Activated naive CD8-positive, alpha-beta T cell treated with anti-CD3 and anti-CD28 coated beads, Interleukin-2, amount 10 ng/mL, durations not matched to agents 7 days and 5 days (primary cell): ENCODE measurements at regions not wholly inside any gene's neighbourhood (a gene's known extent, or its start where the extent isn't known, plus 50 kb on each side); places are given as distances from the start of the nearest gene placed in this dataset.
"Not testable (repeated sequence)": the region's sequence is repeated elsewhere in the genome, so short reads cannot be mapped to it uniquely, and the experiment has no call there.

ENCODE experiments used
- ATAC-seq: fragments of 150-1000 bp; cut with Tn5 transposase; one replicate; pipeline ENCODE4 v1.10.0; 2021; ENCODE audit warnings: low read depth, moderate library complexity
- POLR2A ChIA-PET: fragments of 350-600 bp; sonication (Branson Sonifier 250); formaldehyde crosslinking; loops from one replicate; lab custom pipeline; 2021; ENCODE audit warnings: antibody characterized with exemption; lab: Charles Lee
- DNase-seq: peaks from one replicate; pipeline ENCODE4 v3.0.0; 2021
- H3K27ac Mint-ChIP-seq: one replicate; pipeline ENCODE4 v1.8.0; 2022; ENCODE audit warnings: mild to moderate bottlenecking, mixed read lengths
- H3K27me3 Mint-ChIP-seq: one replicate; pipeline ENCODE4 v1.8.0; 2022; ENCODE audit warnings: mild to moderate bottlenecking, moderate library complexity, mixed read lengths
- H3K36me3 Mint-ChIP-seq: one replicate; pipeline ENCODE4 v1.8.0; 2021; ENCODE audit warnings: mild to moderate bottlenecking, mixed read lengths
- H3K4me1 Mint-ChIP-seq: one replicate; pipeline ENCODE4 v1.8.0; 2021; ENCODE audit warnings: mixed read lengths
- H3K4me3 Mint-ChIP-seq: one replicate; pipeline ENCODE4 v1.8.0; 2022; ENCODE audit warnings: mild to moderate bottlenecking, moderate library complexity, mixed read lengths
- H3K9me3 Mint-ChIP-seq: one replicate; pipeline ENCODE4 v1.8.0; 2021; ENCODE audit warnings: mixed read lengths

DNA sequence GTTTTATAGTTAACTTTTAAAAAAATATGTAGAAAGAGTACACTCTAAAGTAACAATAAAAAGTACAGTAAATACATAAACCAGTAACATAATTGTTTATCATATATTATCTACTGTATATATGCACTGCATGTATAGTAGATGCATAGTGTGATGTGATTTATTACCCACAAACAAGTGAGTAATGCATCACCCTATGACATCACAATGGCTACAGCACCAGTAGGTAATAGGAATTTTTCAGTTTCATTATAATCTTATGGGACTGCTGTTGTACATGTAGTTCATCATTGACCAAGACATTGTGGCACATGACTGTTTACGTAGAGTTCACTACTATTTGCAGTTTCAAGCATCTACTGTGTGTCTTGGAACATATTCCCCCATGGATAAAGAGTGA is 1047.2 kb downstream of the ROBO2 start:
- no peak for ATAC-seq
- H3K4me3 Mint-ChIP-seq = no peak overlapping the region

DNA sequence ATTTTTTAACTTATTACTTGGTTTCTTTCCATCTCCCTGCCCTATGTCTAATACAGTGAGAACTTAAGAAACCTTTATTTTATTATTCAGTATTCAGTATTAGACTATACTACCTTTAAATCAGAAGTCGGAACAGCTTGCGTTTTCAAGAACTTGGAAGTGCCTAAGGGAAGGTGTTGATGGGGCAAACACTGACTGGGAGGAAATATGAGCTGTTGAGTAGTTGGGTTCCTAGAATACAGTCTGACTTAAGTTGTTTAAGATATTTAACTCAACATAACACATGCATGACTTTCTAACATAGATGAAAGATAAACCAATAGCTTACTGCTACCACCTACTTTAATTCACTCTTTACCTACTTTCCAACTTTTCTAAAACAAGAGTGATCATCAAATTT is 1048.1 kb downstream of the ROBO2 start:
- Mint-ChIP-seq H3K27me3 (no peaks in the 10 kb centered on the region), H3K36me3 (no peaks in the 10 kb centered on the region), H3K27ac (no peak overlapping the region), H3K4me3 (no peak overlapping the region), H3K9me3 (peaks cover 2% of the 10 kb centered on the region), H3K4me1 (no peaks in the 10 kb centered on the region)
- POLR2A ChIA-PET = no interaction called here
- ATAC-seq = no peak
- no peak for DNase-seq

More for the DNA sequence above, 1047.2 kb downstream of the ROBO2 start:
- Mint-ChIP-seq H3K36me3 (no peaks in the 10 kb centered on the region), H3K27ac (no peak overlapping the region), H3K27me3 (no peaks in the 10 kb centered on the region), H3K9me3 (peaks cover 2% of the 10 kb centered on the region), H3K4me1 (no peaks in the 10 kb centered on the region)
- no peak for DNase-seq
- POLR2A ChIA-PET = no interaction called here

DNA sequence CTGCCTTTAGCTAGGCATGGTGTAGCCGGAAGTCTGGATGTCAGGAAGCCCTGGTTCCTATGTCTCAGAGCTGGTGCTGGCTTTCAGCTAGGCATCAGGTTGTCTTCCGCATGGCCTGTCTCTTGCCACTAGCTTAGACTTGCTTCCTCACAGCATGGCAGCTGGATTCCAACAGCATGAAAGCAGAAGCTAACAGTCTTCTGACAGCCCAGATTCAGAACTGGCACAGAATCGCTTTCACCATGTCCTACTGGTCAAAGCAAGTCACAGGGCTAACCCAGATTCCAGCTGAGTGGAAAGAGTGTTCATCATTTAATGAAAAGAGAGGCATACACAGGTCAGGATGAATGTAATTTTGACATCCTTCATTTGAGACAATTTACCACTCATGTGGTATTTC is 1050.5 kb downstream of the ROBO2 start:
- POLR2A ChIA-PET = no interaction called here
- Mint-ChIP-seq H3K9me3 (peaks cover 4% of the 10 kb centered on the region), H3K36me3 (no peaks in the 10 kb centered on the region), H3K4me3 (no peak overlapping the region), H3K27ac (no peak overlapping the region), H3K27me3 (no peaks in the 10 kb centered on the region), H3K4me1 (no peaks in the 10 kb centered on the region)
- DNase-seq = no peak
- ATAC-seq = no peak

DNA sequence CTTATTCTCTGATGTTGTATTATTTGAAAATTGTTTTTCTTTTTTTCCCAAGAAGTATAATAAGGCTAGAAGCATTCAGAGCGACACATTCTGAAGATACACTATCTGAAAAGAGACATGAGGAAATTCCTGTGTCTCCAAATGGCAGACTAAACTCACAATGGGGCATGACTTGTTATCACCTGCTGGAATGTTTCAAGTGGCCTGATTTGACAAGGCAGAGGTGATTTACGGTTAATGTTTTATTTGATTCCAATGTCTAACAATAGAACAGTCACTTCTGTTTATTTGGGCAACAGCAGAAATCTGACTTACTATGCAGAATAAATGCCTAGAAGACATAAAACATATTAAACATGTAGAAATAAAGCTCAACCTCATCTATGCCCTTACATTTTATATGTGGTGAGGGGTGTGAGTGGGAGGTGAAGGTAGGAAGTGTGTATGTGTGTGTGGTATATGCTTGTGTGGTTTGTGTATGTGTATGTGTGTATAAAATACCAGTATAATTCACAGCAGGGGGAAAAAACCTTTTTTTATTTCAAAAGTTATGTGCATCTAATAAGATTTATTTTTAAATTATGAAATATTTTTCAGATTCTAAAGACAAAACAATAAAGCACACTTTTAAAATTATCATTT is 1051.7 kb downstream of the ROBO2 start:
- Mint-ChIP-seq H3K4me1 (no peaks in the 10 kb centered on the region), H3K36me3 (no peaks in the 10 kb centered on the region), H3K27ac (no peak overlapping the region), H3K27me3 (no peaks in the 10 kb centered on the region), H3K9me3 (peaks cover 4% of the 10 kb centered on the region), H3K4me3 (no peak overlapping the region)
- POLR2A ChIA-PET = no interaction called here
- ATAC-seq (no peak), DNase-seq (no peak)

DNA sequence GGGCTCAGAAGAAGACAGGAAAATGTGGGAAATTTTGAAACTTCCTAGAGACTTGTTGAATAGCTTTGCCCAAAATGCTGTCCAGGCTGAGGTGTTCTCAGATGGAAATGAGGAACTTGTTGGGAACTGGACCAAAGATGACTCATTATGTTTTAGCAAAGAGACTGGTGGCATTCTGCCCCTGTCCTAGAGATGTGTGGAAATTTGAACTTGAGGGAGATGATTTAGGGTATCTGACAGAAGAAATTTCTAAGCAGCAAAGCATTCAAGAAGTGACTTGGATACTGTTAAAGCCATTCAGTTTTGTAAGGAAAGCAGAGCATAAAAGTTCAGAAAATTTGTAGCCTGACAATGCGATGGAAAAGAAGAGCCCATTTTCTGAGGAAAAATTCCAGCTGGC is 1052.7 kb downstream of the ROBO2 start:
- H3K27ac Mint-ChIP-seq = not testable (repeated sequence)

DNA sequence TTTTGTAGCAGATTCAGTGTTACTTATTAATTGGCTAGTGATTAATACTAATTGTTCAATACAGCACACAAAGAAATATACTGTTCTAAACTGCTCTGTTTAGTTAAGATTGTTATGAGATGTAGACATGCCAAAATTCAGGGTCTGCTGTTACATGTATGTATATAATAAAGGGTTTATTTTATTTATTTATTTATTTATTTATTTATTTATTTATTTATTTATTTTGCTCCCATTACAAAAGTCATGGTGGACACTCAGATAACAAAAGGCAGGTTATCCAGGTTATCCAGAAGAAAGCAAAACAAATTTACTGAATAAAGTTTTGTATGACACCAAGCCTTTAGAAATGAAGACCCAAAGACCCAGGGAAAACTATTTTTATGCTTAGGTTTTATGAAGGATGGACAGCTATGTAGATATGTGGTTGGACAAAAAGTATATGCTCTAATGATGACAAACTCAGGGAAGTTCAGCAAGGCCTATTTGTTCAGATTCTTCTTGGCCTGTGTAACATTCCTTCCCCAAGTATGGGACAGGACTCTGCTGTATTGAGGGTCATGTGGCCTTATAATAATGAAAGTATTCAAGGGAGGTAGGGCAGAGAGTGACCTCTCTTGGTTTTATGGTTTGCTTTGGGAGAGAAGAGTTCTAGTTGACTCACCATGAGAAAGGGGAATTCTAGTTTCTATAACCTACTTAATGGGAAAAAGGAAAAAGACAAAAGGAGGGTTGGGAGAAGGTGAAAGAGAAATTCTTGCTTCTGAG is 1056.8 kb downstream of the ROBO2 start:
- DNase-seq (no peak), ATAC-seq (no peak)
- Mint-ChIP-seq H3K4me3 (no peak overlapping the region), H3K27me3 (no peaks in the 10 kb centered on the region), H3K27ac (no peak overlapping the region), H3K4me1 (no peaks in the 10 kb centered on the region), H3K9me3 (peaks cover 3% of the 10 kb centered on the region), H3K36me3 (no peaks in the 10 kb centered on the region)
- POLR2A ChIA-PET = no interaction called here

More for the DNA sequence above, 1052.7 kb downstream of the ROBO2 start:
- H3K4me3 Mint-ChIP-seq, POLR2A ChIA-PET, H3K9me3 Mint-ChIP-seq, H3K36me3 Mint-ChIP-seq, H3K27me3 Mint-ChIP-seq, DNase-seq, ATAC-seq, H3K4me1 Mint-ChIP-seq: not testable (repeated sequence)

DNA sequence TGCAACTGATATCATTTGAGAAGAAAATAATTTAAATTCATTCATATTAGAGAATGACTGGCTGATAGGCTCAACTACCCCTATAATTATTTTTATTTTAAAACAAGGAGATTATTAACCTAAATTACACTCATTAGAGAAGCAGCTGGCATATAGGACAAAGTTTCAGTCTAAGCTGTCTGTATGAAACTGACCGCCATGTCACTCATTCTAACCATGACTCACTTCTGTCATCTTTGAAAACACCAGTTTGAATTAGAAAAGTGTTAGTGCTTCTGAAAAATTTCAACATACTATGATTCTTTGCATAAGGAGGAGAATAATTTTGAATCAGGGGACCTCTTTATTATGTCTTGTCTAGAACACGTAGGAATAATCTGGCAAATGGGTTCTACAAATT is 1058.5 kb downstream of the ROBO2 start:
- ATAC-seq = no peak
- H3K4me3 Mint-ChIP-seq = no peak overlapping the region
- H3K9me3 Mint-ChIP-seq = peaks cover 2% of the 10 kb centered on the region
- POLR2A ChIA-PET = no interaction called here
- H3K27ac Mint-ChIP-seq = no peak overlapping the region
- no peaks in the 10 kb centered on the region for H3K36me3 Mint-ChIP-seq
- DNase-seq = no peak
- no peaks in the 10 kb centered on the region for H3K27me3 Mint-ChIP-seq
- H3K4me1 Mint-ChIP-seq = no peaks in the 10 kb centered on the region

DNA sequence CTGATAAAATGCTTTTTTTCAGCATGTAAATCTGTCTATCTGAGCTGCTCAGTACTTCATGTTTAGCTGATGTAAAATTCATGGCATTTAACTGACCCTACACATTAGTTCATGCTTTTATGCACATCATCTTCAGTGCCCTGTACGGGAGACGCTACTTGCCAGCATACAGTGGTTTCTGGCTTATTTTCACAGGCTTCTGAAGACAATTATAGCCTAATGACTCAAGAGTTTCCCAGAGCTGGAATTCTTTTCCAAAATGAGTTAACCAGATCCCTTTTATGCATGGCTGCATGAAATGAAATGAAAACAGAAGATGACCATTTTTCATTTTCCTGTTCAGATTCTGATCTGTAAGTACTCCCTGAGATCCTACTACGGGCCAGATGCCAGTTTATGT is 1061.5 kb downstream of the ROBO2 start:
- DNase-seq (no peak), ATAC-seq (no peak)
- Mint-ChIP-seq H3K27ac (no peak overlapping the region), H3K4me3 (no peak overlapping the region), H3K36me3 (no peaks in the 10 kb centered on the region), H3K4me1 (no peaks in the 10 kb centered on the region), H3K27me3 (no peaks in the 10 kb centered on the region), H3K9me3 (no peaks in the 10 kb centered on the region)
- POLR2A ChIA-PET = no interaction called here

DNA sequence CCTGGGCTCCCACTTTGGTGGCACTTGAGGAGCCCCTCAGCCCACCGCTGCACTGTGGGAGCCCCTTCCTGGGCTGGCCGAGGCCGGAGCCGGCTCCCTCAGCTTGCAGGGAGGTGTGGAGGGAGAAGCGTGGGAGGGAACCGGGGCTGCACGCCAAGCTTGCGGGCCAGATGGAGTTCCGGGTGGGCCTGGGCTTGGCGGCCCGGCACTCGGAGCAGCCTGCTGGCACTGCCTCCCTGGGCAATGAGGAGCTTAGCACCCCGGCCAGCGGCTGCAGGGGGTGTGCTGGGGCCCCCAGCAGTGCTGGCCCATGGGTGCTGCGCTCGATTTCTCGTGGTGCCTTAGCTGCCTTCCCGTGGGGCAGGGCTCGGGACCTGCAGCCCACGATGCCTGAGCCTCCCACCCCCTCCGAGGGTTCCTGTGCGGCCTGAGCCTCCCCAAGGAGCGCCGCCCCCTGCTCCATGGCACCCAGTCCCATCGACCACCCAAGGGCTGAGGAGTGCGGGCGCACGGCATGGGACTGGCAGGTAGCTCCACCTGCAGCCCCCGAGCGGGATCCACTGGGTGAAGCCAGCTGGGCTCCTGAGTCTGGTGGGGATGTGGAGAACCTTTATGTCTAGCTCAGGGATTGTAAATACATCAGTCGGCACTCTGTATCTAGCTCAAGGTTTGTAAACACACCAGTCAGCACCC is 1068.5 kb downstream of the ROBO2 start:
- POLR2A ChIA-PET, DNase-seq, H3K4me1 Mint-ChIP-seq, H3K4me3 Mint-ChIP-seq, H3K9me3 Mint-ChIP-seq, ATAC-seq, H3K27me3 Mint-ChIP-seq, H3K27ac Mint-ChIP-seq, H3K36me3 Mint-ChIP-seq: not testable (repeated sequence)

DNA sequence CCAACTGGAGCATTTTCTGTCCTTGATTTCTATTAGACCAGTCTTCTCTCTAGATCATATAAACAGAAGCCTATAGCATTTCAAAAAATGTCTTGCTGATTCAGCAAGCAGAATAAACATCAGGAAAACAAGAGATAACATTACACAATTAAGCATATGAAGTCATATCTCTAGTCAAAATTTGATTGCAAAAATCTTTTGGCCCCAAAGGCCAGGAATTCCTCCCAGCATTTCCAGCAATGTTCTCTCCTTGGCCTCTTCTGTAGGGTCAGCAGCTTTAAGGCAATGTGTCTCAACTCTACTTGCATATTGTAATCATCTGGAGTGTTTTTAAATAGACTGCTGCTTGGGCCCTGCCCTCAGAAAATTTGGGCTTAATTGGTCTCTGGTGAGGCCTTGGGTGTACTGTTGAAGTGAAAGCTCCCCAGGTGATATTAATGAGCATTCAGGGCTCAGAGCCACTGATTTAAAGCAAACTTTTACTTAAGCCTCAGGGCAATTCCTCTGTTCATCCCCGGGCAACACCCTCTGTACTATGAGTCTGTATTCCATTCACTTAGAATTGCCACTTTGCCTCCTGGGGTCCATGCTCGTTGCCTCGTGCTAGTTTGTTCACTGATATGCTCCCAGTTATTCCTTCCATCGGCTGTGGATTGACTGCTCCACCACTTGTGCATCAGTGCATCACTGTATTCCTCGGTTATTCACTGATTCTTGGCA is 1072.6 kb downstream of the ROBO2 start:
- Mint-ChIP-seq H3K36me3 (no peaks in the 10 kb centered on the region), H3K4me1 (no peaks in the 10 kb centered on the region), H3K27ac (no peak overlapping the region), H3K4me3 (no peak overlapping the region), H3K9me3 (peaks cover 3% of the 10 kb centered on the region), H3K27me3 (no peaks in the 10 kb centered on the region)
- DNase-seq (no peak), ATAC-seq (no peak)
- POLR2A ChIA-PET = no interaction called here

DNA sequence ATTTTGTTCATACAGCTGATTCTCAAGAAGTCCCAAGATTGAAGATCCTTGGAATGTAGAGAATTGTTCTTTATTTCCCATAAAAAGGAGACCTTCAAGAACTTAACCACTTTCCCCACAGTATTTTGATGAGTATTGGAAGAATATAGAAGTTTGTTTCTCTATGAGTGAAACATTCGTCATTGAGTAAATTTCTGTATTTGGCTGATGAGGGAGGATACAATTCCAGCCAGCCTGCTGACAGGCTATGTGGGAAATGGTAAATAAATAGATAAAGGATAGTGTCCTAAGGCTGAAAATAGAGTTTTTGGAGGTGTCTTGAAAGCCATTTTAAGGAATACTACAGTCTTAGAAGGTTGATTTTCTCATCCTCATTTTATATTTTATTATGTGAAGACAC is 1076.1 kb downstream of the ROBO2 start:
- H3K9me3 Mint-ChIP-seq = no peaks in the 10 kb centered on the region
- POLR2A ChIA-PET = no interaction called here
- no peak for ATAC-seq
- DNase-seq = no peak
- no peaks in the 10 kb centered on the region for H3K4me1 Mint-ChIP-seq
- no peaks in the 10 kb centered on the region for H3K36me3 Mint-ChIP-seq
- no peaks in the 10 kb centered on the region for H3K27me3 Mint-ChIP-seq
- H3K27ac Mint-ChIP-seq = no peak overlapping the region
- no peak overlapping the region for H3K4me3 Mint-ChIP-seq

DNA sequence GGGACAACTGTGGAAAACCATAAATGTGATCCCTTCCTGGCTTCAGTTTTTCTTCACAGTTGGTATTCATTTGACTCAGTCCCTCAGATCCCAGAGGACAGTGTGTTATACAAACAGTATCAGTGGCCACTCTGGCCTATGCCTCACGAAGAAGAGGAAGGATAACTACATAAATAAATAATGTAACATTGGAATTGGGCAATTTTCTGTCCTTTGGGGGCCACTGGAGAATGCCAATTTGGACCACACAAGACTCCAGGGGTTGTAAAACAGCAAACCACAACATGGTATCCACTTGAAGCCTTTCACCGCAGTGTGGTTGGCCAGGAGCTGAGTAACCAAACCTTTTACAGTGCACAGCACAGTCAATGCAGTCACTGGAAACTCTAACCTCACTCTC is 1077.0 kb downstream of the ROBO2 start:
- no peaks in the 10 kb centered on the region for H3K9me3 Mint-ChIP-seq
- no peak overlapping the region for H3K4me3 Mint-ChIP-seq
- ATAC-seq (no peak), DNase-seq (no peak)
- H3K4me1 Mint-ChIP-seq = no peaks in the 10 kb centered on the region
- POLR2A ChIA-PET = no interaction called here
- no peaks in the 10 kb centered on the region for H3K36me3 Mint-ChIP-seq
- no peaks in the 10 kb centered on the region for H3K27me3 Mint-ChIP-seq
- no peak overlapping the region for H3K27ac Mint-ChIP-seq

DNA sequence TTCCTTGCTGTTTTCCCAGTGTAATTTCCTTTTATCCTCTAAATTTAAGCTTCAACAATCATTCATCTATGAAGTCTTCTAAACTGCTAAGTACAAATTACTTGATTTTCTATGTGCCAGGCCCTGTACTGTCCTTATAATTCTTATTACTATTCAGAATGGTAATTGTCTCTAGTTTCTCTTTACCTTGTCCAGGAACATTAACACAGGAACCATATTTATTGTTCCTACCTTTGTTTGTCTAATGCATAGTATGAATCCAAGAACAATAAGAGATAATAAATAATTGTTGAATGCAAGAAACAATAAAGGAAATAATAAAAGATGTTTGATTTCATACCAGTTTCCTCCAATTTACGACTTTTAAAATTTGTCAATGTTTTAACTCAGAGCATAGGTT is 1083.2 kb downstream of the ROBO2 start:
- no peak overlapping the region for H3K4me3 Mint-ChIP-seq
- H3K9me3 Mint-ChIP-seq = peaks cover 5% of the 10 kb centered on the region
- H3K36me3 Mint-ChIP-seq = no peaks in the 10 kb centered on the region
- peaks cover 2% of the 10 kb centered on the region for H3K27me3 Mint-ChIP-seq
- POLR2A ChIA-PET = no interaction called here
- no peak overlapping the region for H3K27ac Mint-ChIP-seq
- no peak for ATAC-seq
- no peaks in the 10 kb centered on the region for H3K4me1 Mint-ChIP-seq
- DNase-seq = no peak
